Neural cell (in vitro differentiated cells): ENCODE measurements at regions not wholly inside any gene's neighbourhood (a gene's known extent, or its start where the extent isn't known, plus 50 kb on each side); places are given as distances from the start of the nearest gene placed in this dataset.

Source experiments
- H2AFZ ChIP-seq: fragments of 200-600, 300-800 bp; sonication (generic), shearing (Covaris generic); 2 replicates; pipeline ENCODE4 v1.6.0; 2014; ENCODE audit warnings: low read depth, mild to moderate bottlenecking, antibody characterized with exemption, low read length, moderate library complexity
- H3F3A ChIP-seq: fragments of 200-600 bp; shearing (Covaris generic); 2 replicates; pipeline ENCODE4 v1.6.1; 2016; ENCODE audit warnings: mild to moderate bottlenecking, moderate library complexity, mixed read lengths, antibody characterized with exemption, low read length; ENCODE audit not compliant: insufficient read depth, poor library complexity, severe bottlenecking
- H3K27ac ChIP-seq: fragments of 200-600, 300-800 bp; sonication (generic), shearing (Covaris generic); 2 replicates; pipeline ENCODE4 v1.5.1; 2014; ENCODE audit warnings: mild to moderate bottlenecking, low read length, moderate library complexity
- H3K27me3 ChIP-seq: fragments of 300-800, 200-600 bp; sonication (generic), shearing (Covaris generic); 2 replicates; pipeline ENCODE4 v1.6.0; 2014; ENCODE audit warnings: mild to moderate bottlenecking, low read depth, low read length, moderate library complexity; ENCODE audit not compliant: insufficient read depth
- H3K36me3 ChIP-seq: fragments of 300-800, 200-600 bp; sonication (generic), shearing (Covaris generic); 2 replicates; pipeline ENCODE4 v1.5.1; 2014; ENCODE audit warnings: mild to moderate bottlenecking, antibody characterized with exemption, low read length, moderate library complexity; ENCODE audit not compliant: insufficient read depth
- H3K4me2 ChIP-seq: fragments of 300-800, 200-600 bp; sonication (generic), shearing (Covaris generic); 2 replicates; pipeline ENCODE4 v1.6.0; 2014; ENCODE audit warnings: mild to moderate bottlenecking, low read length
- H3K4me3 ChIP-seq: fragments of 300-800, 200-600 bp; sonication (generic), shearing (Covaris generic); 2 replicates; pipeline ENCODE4 v1.5.1; 2014; ENCODE audit warnings: mild to moderate bottlenecking, low read length, moderate library complexity
- H3K79me2 ChIP-seq: fragments of 200-600 bp; shearing (Covaris generic); replicated peaks from 2 replicates; pipeline ENCODE4 v1.6.0; 2014; ENCODE audit warnings: mild to moderate bottlenecking, low read length, moderate library complexity; ENCODE audit not compliant: insufficient read depth
- H3K9ac ChIP-seq: fragments of 300-800, 200-600 bp; sonication (generic), shearing (Covaris generic); 2 replicates; pipeline ENCODE4 v1.6.1; 2016; ENCODE audit warnings: mild to moderate bottlenecking, low read length, mixed read lengths
- H3K9me2 ChIP-seq: fragments of 200-600 bp; shearing (Covaris generic); 2 replicates; pipeline ENCODE4 v1.6.1; 2016; ENCODE audit warnings: mild to moderate bottlenecking, low read length, mixed read lengths; ENCODE audit not compliant: insufficient read depth
- H3K9me3 ChIP-seq: fragments of 200-600, 300-800 bp; sonication (generic), shearing (Covaris generic); 2 replicates; pipeline ENCODE4 v1.6.1; 2016; ENCODE audit warnings: mild to moderate bottlenecking, mixed run types, low read length, moderate library complexity, mixed read lengths
- H4K20me1 ChIP-seq: fragments of 200-600 bp; shearing (Covaris generic); 2 replicates; pipeline ENCODE4 v1.6.1; 2016; ENCODE audit warnings: mild to moderate bottlenecking, mixed run types; ENCODE audit not compliant: insufficient read depth
- CTCF ChIP-seq: fragments of 450-650 bp; IDR thresholded peaks from 2 replicates; pipeline ENCODE4 v1.5.1; 2014; ENCODE audit warnings: antibody characterized with exemption, mild to moderate bottlenecking, moderate library complexity; ENCODE audit not compliant: poor library complexity, severe bottlenecking
- EP300 ChIP-seq: fragments of 450-650 bp; conservative IDR thresholded peaks from 2 replicates; pipeline ENCODE4 v1.6.1; 2014; ENCODE audit warnings: antibody characterized with exemption, mild to moderate bottlenecking, moderate library complexity; ENCODE audit not compliant: poor library complexity, severe bottlenecking
- EZH2 ChIP-seq: fragments of 200-600, 300-800 bp; shearing (Covaris generic), sonication (generic); IDR thresholded peaks from 2 replicates; pipeline ENCODE4 v1.6.1; 2014; ENCODE audit warnings: antibody characterized with exemption, low read length, borderline replicate concordance, mild to moderate bottlenecking; ENCODE audit not compliant: insufficient read depth, poor library complexity, severe bottlenecking
- MXI1 ChIP-seq: fragments of 450-650 bp; conservative IDR thresholded peaks from 2 replicates; pipeline ENCODE4 v1.6.1; 2014; ENCODE audit warnings: antibody characterized with exemption, mild to moderate bottlenecking; ENCODE audit not compliant: poor library complexity, severe bottlenecking
- POLR2AphosphoS5 ChIP-seq: IDR thresholded peaks from 2 replicates; pipeline ENCODE4 v1.6.1; 2012
- RAD21 ChIP-seq: fragments of 450-650 bp; conservative IDR thresholded peaks from 2 replicates; pipeline ENCODE4 v1.6.1; 2014; ENCODE audit warnings: antibody characterized with exemption, mild to moderate bottlenecking, moderate library complexity
- REST ChIP-seq: IDR thresholded peaks from 2 replicates; pipeline ENCODE4 v1.6.1; 2012; ENCODE audit warnings: borderline replicate concordance
- SMC3 ChIP-seq: fragments of 450-650 bp; conservative IDR thresholded peaks from 2 replicates; pipeline ENCODE4 v1.6.1; 2014; ENCODE audit warnings: antibody characterized with exemption, mild to moderate bottlenecking, moderate library complexity; ENCODE audit not compliant: poor library complexity
- TAF1 ChIP-seq: IDR thresholded peaks from 2 replicates; pipeline ENCODE4 v1.6.1; 2012; ENCODE audit warnings: low read depth

GRCh38 chr4:177100307-177100706 lies 209.4 kb upstream of the NEIL3 start:
- H3K27ac ChIP-seq, result no peak overlapping the region
- no peaks in the 10 kb centered on the region for H3F3A ChIP-seq
- no peaks in the 10 kb centered on the region for H3K79me2 ChIP-seq
- H3K4me2 ChIP-seq, result no peak overlapping the region
- no peaks in the 10 kb centered on the region for H4K20me1 ChIP-seq
- H2AFZ ChIP-seq, result no peak overlapping the region
- H3K27me3 ChIP-seq, result no peaks in the 10 kb centered on the region
- H3K9ac ChIP-seq, result no peak overlapping the region
- H3K4me3 ChIP-seq, result no peak overlapping the region
- TF ChIP-seq RAD21 (no peak), EP300 (no peak), CTCF (no peak), MXI1 (no peak), POLR2AphosphoS5 (no peak), REST (no peak), EZH2 (no peak), SMC3 (no peak), TAF1 (no peak)
- H3K9me2 ChIP-seq, result no peaks in the 10 kb centered on the region
- H3K36me3 ChIP-seq, result no peaks in the 10 kb centered on the region
- no peaks in the 10 kb centered on the region for H3K9me3 ChIP-seq

GRCh38 chr4:177103619-177104018 lies 206.1 kb upstream of the NEIL3 start:
- Histone ChIP-seq H3K36me3 (no peaks in the 10 kb centered on the region), H3K27me3 (no peaks in the 10 kb centered on the region), H4K20me1 (no peaks in the 10 kb centered on the region), H3K27ac (no peak overlapping the region), H3K9me2 (no peaks in the 10 kb centered on the region), H3K4me3 (no peak overlapping the region), H3K9me3 (no peaks in the 10 kb centered on the region), H3K4me2 (no peak overlapping the region), H3F3A (no peaks in the 10 kb centered on the region), H2AFZ (no peak overlapping the region), H3K9ac (no peak overlapping the region), H3K79me2 (no peaks in the 10 kb centered on the region)
- TF ChIP-seq TAF1 (no peak), SMC3 (no peak), MXI1 (no peak), RAD21 (no peak), REST (no peak), POLR2AphosphoS5 (no peak), EP300 (no peak)
